Trophoblast cell (in vitro differentiated cells and primary cell): ENCODE measurements at regions not wholly inside any gene's neighbourhood (a gene's known extent, or its start where the extent isn't known, plus 50 kb on each side); places are given as distances from the start of the nearest gene placed in this dataset.

Source experiments
- DNase-seq, 2 donors: peaks; one replicate each; pipeline ENCODE4 v3.0.0-alpha.2; 2016
- H2AFZ ChIP-seq: 2 replicates; pipeline ENCODE4 v1.6.1; 2013; ENCODE audit warnings: low read length, moderate library complexity, mild to moderate bottlenecking; ENCODE audit not compliant: insufficient read depth, poor library complexity
- H2AK5ac ChIP-seq: 2 replicates; pipeline ENCODE4 v1.6.1; 2013; ENCODE audit warnings: mild to moderate bottlenecking, low read length
- H2BK120ac ChIP-seq: 2 replicates; pipeline ENCODE4 v1.6.1; 2013; ENCODE audit warnings: low read length, mild to moderate bottlenecking, moderate library complexity; ENCODE audit not compliant: insufficient read depth, poor library complexity
- H2BK12ac ChIP-seq: 2 replicates; pipeline ENCODE4 v1.6.1; 2013; ENCODE audit warnings: mild to moderate bottlenecking, low read length, moderate library complexity
- H2BK5ac ChIP-seq: 2 replicates; pipeline ENCODE4 v1.6.1; 2013; ENCODE audit warnings: low read length, low read depth, moderate library complexity, mild to moderate bottlenecking; ENCODE audit not compliant: poor library complexity
- H3K14ac ChIP-seq: 2 replicates; pipeline ENCODE4 v1.6.1; 2013; ENCODE audit warnings: mild to moderate bottlenecking, low read length
- H3K18ac ChIP-seq: 2 replicates; pipeline ENCODE4 v1.6.1; 2013; ENCODE audit warnings: mild to moderate bottlenecking, low read length
- H3K23ac ChIP-seq: 2 replicates; pipeline ENCODE4 v1.6.1; 2013; ENCODE audit warnings: low read length
- H3K27ac ChIP-seq: 2 replicates; pipeline ENCODE4 v1.5.1; 2013; ENCODE audit warnings: low read depth, mild to moderate bottlenecking, inconsistent platforms, low read length, moderate library complexity
- H3K27me3 ChIP-seq: 2 replicates; pipeline ENCODE4 v1.6.1; 2013; ENCODE audit warnings: inconsistent platforms, mild to moderate bottlenecking, low read length, moderate library complexity; ENCODE audit not compliant: insufficient read depth
- H3K36me3 ChIP-seq, 2 experiments: 1 replicate in 1 of 2; 2 replicates in 1 of 2; pipeline ENCODE4 v1.6.1; 2013; ENCODE audit warnings: low read length in 2 of 2, mild to moderate bottlenecking in 2 of 2, moderate library complexity in 1 of 2; ENCODE audit not compliant: insufficient read depth in 2 of 2, control insufficient read depth in 1 of 2
- H3K4ac ChIP-seq: 2 replicates; pipeline ENCODE4 v1.6.1; 2013; ENCODE audit warnings: low read depth, mild to moderate bottlenecking, low read length, moderate library complexity
- H3K4me1 ChIP-seq, 2 experiments: 1 replicate in 1 of 2; 2 replicates in 1 of 2; pipeline ENCODE4 v1.6.1; 2013; ENCODE audit warnings: low read length in 2 of 2, mild to moderate bottlenecking in 2 of 2, moderate library complexity in 1 of 2; ENCODE audit not compliant: insufficient read depth in 2 of 2, control insufficient read depth in 1 of 2
- H3K4me2 ChIP-seq: 2 replicates; pipeline ENCODE4 v1.6.1; 2013; ENCODE audit warnings: inconsistent platforms, mild to moderate bottlenecking, low read length, moderate library complexity
- H3K4me3 ChIP-seq: 2 replicates; pipeline ENCODE4 v1.5.1; 2013; ENCODE audit warnings: mild to moderate bottlenecking, low read depth, low read length, inconsistent platforms
- H3K79me1 ChIP-seq: one replicate; pipeline ENCODE4 v1.6.1; 2013; ENCODE audit warnings: low read length
- H3K79me2 ChIP-seq: 2 replicates; pipeline ENCODE4 v1.6.1; 2013; ENCODE audit warnings: low read length, mild to moderate bottlenecking; ENCODE audit not compliant: control insufficient read depth, insufficient read depth, poor library complexity
- H3K9ac ChIP-seq: 2 replicates; pipeline ENCODE4 v1.6.1; 2013; ENCODE audit warnings: mild to moderate bottlenecking, low read length
- H3K9me3 ChIP-seq: 2 replicates; pipeline ENCODE4 v1.6.1; 2013; ENCODE audit warnings: low read depth, mild to moderate bottlenecking, control low read depth, inconsistent platforms, low read length; ENCODE audit not compliant: insufficient read depth
- H4K12ac ChIP-seq: 2 replicates; pipeline ENCODE4 v1.6.1; 2013; ENCODE audit warnings: low read depth, mild to moderate bottlenecking, low read length, moderate library complexity
- H4K8ac ChIP-seq: 2 replicates; pipeline ENCODE4 v1.6.1; 2013; ENCODE audit warnings: low read depth, mild to moderate bottlenecking, low read length, moderate library complexity
- H4K91ac ChIP-seq: one replicate; pipeline ENCODE4 v1.6.1; 2013; ENCODE audit warnings: low read depth, mild to moderate bottlenecking, low read length, moderate library complexity
- WGBS: extraction: QIAGEN DNeasy Blood & Tissue Kit; methylation state at CpG from one replicate; pipeline ENCODE4 v1.1.7; 2013; ENCODE audit warnings: missing lambda C conversion rate; ENCODE audit not compliant: insufficient read length, insufficient coverage; ENCODE audit errors: extremely low coverage; 5-methylcytosine and 5-hydroxymethylcytosine counted together

GRCh38 chr2:156810094-156810493, 373.9 kb downstream of the GPD2 start:
- H2AFZ ChIP-seq, result no peak overlapping the region
- H3K36me3 ChIP-seq, result no peaks in the 10 kb centered on the region
- H4K12ac ChIP-seq, result no peak overlapping the region
- H3K18ac ChIP-seq, result no peak overlapping the region
- H3K4me3 ChIP-seq, result no peak overlapping the region
- H3K14ac ChIP-seq, result no peak overlapping the region
- H3K79me1 ChIP-seq, result no peaks in the 10 kb centered on the region
- WGBS, result no CpG with 5 or more reads among the region's 2 CpGs
- DNase-seq, result no peak
- no peak overlapping the region for H2AK5ac ChIP-seq
- H4K91ac ChIP-seq, result no peak overlapping the region
- no peak overlapping the region for H3K4me2 ChIP-seq
- no peak overlapping the region for H4K8ac ChIP-seq
- no peak overlapping the region for H3K27ac ChIP-seq
- no peaks in the 10 kb centered on the region for H3K27me3 ChIP-seq
- no peaks in the 10 kb centered on the region for H3K9me3 ChIP-seq
- no peak overlapping the region for H3K23ac ChIP-seq
- H3K4ac ChIP-seq, result no peak overlapping the region
- no peak overlapping the region for H2BK5ac ChIP-seq
- H2BK120ac ChIP-seq, result no peak overlapping the region
- no peaks in the 10 kb centered on the region for H3K79me2 ChIP-seq
- no peaks in the 10 kb centered on the region for H3K4me1 ChIP-seq
- H2BK12ac ChIP-seq, result no peak overlapping the region
- H3K9ac ChIP-seq, result no peak overlapping the region

- Histone ChIP-seq H3K14ac (no peak overlapping the region), H3K4me1 (no peaks in the 10 kb centered on the region), H2AFZ (no peak overlapping the region), H3K23ac (no peak overlapping the region), H3K27me3 (no peaks in the 10 kb centered on the region), H3K9ac (no peak overlapping the region), H3K18ac (no peak overlapping the region), H4K91ac (no peak overlapping the region), H3K4me2 (no peak overlapping the region), H3K79me1 (no peaks in the 10 kb centered on the region), H2BK120ac (no peak overlapping the region), H3K36me3 (no peaks in the 10 kb centered on the region), H3K4ac (no peak overlapping the region), H2BK5ac (no peak overlapping the region), H2BK12ac (no peak overlapping the region), H4K12ac (no peak overlapping the region), H3K4me3 (no peak overlapping the region), H3K79me2 (no peaks in the 10 kb centered on the region), H3K27ac (no peak overlapping the region), H4K8ac (no peak overlapping the region), H3K9me3 (no peaks in the 10 kb centered on the region), H2AK5ac (no peak overlapping the region)
- WGBS, result no CpG with 5 or more reads among the region's 1 CpG
- no peak for DNase-seq
These were observed 376.3 kb downstream of the GPD2 start for GRCh38 chr2:156812496-156812895.

- no CpG with 5 or more reads among the region's 1 CpG for WGBS
- no peak overlapping the region for H3K4ac ChIP-seq
- no peak overlapping the region for H2AK5ac ChIP-seq
- H3K23ac ChIP-seq, result no peak overlapping the region
- no peak for DNase-seq
- H3K18ac ChIP-seq, result no peak overlapping the region
- no peak overlapping the region for H4K91ac ChIP-seq
- H2BK5ac ChIP-seq, result no peak overlapping the region
- no peaks in the 10 kb centered on the region for H3K9me3 ChIP-seq
- no peaks in the 10 kb centered on the region for H3K79me2 ChIP-seq
- H3K27ac ChIP-seq, result no peak overlapping the region
- H3K4me1 ChIP-seq, result no peaks in the 10 kb centered on the region
- H3K4me2 ChIP-seq, result no peak overlapping the region
- no peak overlapping the region for H3K9ac ChIP-seq
- H2AFZ ChIP-seq, result no peak overlapping the region
- no peak overlapping the region for H2BK120ac ChIP-seq
- no peaks in the 10 kb centered on the region for H3K79me1 ChIP-seq
- H3K14ac ChIP-seq, result no peak overlapping the region
- H3K4me3 ChIP-seq, result no peak overlapping the region
- H2BK12ac ChIP-seq, result no peak overlapping the region
- H3K27me3 ChIP-seq, result no peaks in the 10 kb centered on the region
- H4K12ac ChIP-seq, result no peak overlapping the region
- no peak overlapping the region for H4K8ac ChIP-seq
- no peaks in the 10 kb centered on the region for H3K36me3 ChIP-seq
These were observed 381.3 kb downstream of the GPD2 start for GRCh38 chr2:156817430-156817829.

GRCh38 chr2:156818221-156818620, 382.0 kb downstream of the GPD2 start:
- H2AFZ ChIP-seq, result no peak overlapping the region
- no peak overlapping the region for H4K12ac ChIP-seq
- H2BK12ac ChIP-seq, result no peak overlapping the region
- H3K23ac ChIP-seq, result no peak overlapping the region
- no peaks in the 10 kb centered on the region for H3K27me3 ChIP-seq
- H4K8ac ChIP-seq, result no peak overlapping the region
- H3K79me2 ChIP-seq, result no peaks in the 10 kb centered on the region
- H3K9me3 ChIP-seq, result no peaks in the 10 kb centered on the region
- no peak overlapping the region for H2BK5ac ChIP-seq
- no peak overlapping the region for H4K91ac ChIP-seq
- H3K18ac ChIP-seq, result no peak overlapping the region
- no peak overlapping the region for H3K14ac ChIP-seq
- H3K9ac ChIP-seq, result no peak overlapping the region
- H3K27ac ChIP-seq, result no peak overlapping the region
- H2BK120ac ChIP-seq, result no peak overlapping the region
- no peaks in the 10 kb centered on the region for H3K79me1 ChIP-seq
- no peak overlapping the region for H3K4ac ChIP-seq
- H3K4me2 ChIP-seq, result no peak overlapping the region
- no peak for DNase-seq
- no CpG with 5 or more reads among the region's 6 CpGs for WGBS
- H2AK5ac ChIP-seq, result no peak overlapping the region
- no peaks in the 10 kb centered on the region for H3K4me1 ChIP-seq
- H3K4me3 ChIP-seq, result no peak overlapping the region
- H3K36me3 ChIP-seq, result no peaks in the 10 kb centered on the region
